ENCODE measurements at regions not wholly inside any gene's neighbourhood (a gene's known extent, or its start where the extent isn't known, plus 50 kb on each side); places are given as distances from the start of the nearest gene placed in this dataset.

DNA sequence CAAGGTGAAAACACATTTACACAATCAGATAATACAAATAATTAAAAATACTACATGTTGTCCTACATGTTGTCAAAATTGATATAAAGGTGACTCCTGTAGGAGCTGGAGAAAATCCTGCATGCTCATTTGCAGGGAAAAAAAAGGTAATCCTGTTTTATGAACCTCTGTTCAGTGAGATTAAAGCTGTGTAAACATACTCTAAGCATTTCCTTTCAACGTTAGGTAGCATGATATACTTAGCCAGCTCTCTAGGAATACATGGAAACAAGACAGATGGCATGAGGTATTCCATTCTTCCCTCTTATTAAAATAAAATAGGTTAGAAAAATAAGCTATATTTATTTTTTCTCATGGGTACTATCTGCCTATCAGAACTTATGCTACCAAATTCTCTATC, 635.7 kb upstream of the FLRT2 start:
- ChIA-PET CTCF (no interaction called here), POLR2A (no interaction called here)
- Mint-ChIP-seq H3K4me3 (no peak overlapping the region), H3K27me3 (ENCODE audit: low read depth) (no peaks in the 10 kb centered on the region; the same call in 1 of the 2 replicates), H3K9me3 (peaks cover 5% of the 10 kb centered on the region; the same call in 1 of the 2 replicates), H3K36me3 (no peaks in the 10 kb centered on the region), H3K4me1 (0 out of 2 replicates have a peak, but pooled peaks cover under 1% of the 10 kb centered on the region), H3K27ac (no peak overlapping the region)
- TF ChIP-seq, protein P1, sequence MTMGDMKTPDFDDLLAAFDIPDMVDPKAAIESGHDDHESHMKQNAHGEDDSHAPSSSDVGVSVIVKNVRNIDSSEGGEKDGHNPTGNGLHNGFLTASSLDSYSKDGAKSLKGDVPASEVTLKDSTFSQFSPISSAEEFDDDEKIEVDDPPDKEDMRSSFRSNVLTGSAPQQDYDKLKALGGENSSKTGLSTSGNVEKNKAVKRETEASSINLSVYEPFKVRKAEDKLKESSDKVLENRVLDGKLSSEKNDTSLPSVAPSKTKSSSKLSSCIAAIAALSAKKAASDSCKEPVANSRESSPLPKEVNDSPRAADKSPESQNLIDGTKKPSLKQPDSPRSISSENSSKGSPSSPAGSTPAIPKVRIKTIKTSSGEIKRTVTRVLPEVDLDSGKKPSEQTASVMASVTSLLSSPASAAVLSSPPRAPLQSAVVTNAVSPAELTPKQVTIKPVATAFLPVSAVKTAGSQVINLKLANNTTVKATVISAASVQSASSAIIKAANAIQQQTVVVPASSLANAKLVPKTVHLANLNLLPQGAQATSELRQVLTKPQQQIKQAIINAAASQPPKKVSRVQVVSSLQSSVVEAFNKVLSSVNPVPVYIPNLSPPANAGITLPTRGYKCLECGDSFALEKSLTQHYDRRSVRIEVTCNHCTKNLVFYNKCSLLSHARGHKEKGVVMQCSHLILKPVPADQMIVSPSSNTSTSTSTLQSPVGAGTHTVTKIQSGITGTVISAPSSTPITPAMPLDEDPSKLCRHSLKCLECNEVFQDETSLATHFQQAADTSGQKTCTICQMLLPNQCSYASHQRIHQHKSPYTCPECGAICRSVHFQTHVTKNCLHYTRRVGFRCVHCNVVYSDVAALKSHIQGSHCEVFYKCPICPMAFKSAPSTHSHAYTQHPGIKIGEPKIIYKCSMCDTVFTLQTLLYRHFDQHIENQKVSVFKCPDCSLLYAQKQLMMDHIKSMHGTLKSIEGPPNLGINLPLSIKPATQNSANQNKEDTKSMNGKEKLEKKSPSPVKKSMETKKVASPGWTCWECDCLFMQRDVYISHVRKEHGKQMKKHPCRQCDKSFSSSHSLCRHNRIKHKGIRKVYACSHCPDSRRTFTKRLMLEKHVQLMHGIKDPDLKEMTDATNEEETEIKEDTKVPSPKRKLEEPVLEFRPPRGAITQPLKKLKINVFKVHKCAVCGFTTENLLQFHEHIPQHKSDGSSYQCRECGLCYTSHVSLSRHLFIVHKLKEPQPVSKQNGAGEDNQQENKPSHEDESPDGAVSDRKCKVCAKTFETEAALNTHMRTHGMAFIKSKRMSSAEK (CRISPR knock-in tag; IDR thresholded peaks at IDR 0.05; ENCODE audit: borderline replicate concordance): no peak
- TF ChIP-seq TEAD4 (CRISPR knock-in tag; IDR thresholded peaks at IDR 0.05): no peak
- TF ChIP-seq, protein P2, sequence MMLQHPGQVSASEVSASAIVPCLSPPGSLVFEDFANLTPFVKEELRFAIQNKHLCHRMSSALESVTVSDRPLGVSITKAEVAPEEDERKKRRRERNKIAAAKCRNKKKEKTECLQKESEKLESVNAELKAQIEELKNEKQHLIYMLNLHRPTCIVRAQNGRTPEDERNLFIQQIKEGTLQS (CRISPR knock-in tag; conservative IDR thresholded peaks at IDR 0.05): no peak
- no peak for DNase-seq (ENCODE audit: low spot score)
- ATAC-seq: no peak

DNA sequence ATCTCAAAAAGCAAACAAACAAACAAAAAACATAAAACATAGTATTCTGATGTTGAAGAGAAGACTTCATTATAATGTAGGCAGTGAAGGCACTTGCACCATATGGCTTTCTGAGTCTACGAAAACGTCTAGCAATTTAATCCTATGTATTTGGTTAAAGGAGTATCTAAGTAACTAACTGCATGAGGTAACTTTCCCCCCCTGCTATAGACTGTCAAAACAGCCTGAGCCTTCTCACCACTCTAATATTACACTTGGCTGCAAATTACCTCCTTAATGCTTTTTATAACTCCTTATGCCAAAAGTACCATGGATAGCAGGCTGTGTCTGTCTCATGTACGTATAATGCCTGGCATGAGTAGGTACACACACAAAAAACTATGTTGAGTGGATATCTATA, 607.6 kb upstream of the FLRT2 start:
- ChIA-PET CTCF (no interaction called here), POLR2A (no interaction called here)
- H3K9me3 Mint-ChIP-seq: no peaks in the 10 kb centered on the region
- H3K4me3 Mint-ChIP-seq: no peak overlapping the region
- no peaks in the 10 kb centered on the region for H3K36me3 Mint-ChIP-seq
- no peak for DNase-seq (ENCODE audit: low spot score)
- no peaks in the 10 kb centered on the region for H3K27me3 Mint-ChIP-seq (ENCODE audit: low read depth)
- ATAC-seq: no peak
- H3K4me1 Mint-ChIP-seq: no peaks in the 10 kb centered on the region
- H3K27ac Mint-ChIP-seq: no peak overlapping the region
- TF ChIP-seq, protein P2 (CRISPR knock-in tag; conservative IDR thresholded peaks at IDR 0.05): no peak
- TF ChIP-seq, protein P3, sequence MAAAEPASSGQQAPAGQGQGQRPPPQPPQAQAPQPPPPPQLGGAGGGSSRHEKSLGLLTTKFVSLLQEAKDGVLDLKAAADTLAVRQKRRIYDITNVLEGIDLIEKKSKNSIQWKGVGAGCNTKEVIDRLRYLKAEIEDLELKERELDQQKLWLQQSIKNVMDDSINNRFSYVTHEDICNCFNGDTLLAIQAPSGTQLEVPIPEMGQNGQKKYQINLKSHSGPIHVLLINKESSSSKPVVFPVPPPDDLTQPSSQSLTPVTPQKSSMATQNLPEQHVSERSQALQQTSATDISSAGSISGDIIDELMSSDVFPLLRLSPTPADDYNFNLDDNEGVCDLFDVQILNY (CRISPR knock-in tag; IDR thresholded peaks at IDR 0.05): no peak
- no peak for TF ChIP-seq NFE2L1 (CRISPR knock-in tag; IDR thresholded peaks at IDR 0.05)
- TF ChIP-seq, protein P4, sequence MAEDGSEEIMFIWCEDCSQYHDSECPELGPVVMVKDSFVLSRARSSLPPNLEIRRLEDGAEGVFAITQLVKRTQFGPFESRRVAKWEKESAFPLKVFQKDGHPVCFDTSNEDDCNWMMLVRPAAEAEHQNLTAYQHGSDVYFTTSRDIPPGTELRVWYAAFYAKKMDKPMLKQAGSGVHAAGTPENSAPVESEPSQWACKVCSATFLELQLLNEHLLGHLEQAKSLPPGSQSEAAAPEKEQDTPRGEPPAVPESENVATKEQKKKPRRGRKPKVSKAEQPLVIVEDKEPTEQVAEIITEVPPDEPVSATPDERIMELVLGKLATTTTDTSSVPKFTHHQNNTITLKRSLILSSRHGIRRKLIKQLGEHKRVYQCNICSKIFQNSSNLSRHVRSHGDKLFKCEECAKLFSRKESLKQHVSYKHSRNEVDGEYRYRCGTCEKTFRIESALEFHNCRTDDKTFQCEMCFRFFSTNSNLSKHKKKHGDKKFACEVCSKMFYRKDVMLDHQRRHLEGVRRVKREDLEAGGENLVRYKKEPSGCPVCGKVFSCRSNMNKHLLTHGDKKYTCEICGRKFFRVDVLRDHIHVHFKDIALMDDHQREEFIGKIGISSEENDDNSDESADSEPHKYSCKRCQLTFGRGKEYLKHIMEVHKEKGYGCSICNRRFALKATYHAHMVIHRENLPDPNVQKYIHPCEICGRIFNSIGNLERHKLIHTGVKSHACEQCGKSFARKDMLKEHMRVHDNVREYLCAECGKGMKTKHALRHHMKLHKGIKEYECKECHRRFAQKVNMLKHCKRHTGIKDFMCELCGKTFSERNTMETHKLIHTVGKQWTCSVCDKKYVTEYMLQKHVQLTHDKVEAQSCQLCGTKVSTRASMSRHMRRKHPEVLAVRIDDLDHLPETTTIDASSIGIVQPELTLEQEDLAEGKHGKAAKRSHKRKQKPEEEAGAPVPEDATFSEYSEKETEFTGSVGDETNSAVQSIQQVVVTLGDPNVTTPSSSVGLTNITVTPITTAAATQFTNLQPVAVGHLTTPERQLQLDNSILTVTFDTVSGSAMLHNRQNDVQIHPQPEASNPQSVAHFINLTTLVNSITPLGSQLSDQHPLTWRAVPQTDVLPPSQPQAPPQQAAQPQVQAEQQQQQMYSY (CRISPR knock-in tag; IDR thresholded peaks at IDR 0.05): no peak

DNA sequence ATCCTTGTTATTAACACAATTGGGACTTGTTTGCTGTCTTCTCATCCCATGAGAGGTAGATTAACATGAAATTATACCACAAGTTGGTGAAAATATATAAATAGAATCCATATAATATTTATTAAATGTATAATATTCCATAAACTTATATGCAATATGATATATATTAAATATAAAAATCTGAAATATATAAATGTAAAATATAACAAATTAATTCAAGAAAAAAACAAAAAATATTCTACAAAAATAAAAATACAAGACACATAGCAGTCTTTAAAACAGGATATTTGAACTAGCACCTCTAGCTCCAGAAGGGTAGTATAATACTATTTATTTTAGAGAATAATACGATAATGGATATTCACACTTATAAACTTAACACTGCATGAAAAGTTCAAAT, 603.3 kb upstream of the FLRT2 start:
- no peak for ATAC-seq
- no peaks in the 10 kb centered on the region for H3K36me3 Mint-ChIP-seq

More for the DNA sequence above, 603.3 kb upstream of the FLRT2 start:
- Mint-ChIP-seq H3K9me3 (no peaks in the 10 kb centered on the region), H3K4me1 (no peaks in the 10 kb centered on the region), H3K27me3 (ENCODE audit: low read depth) (no peaks in the 10 kb centered on the region), H3K4me3 (no peak overlapping the region), H3K27ac (no peak overlapping the region)
- CTCF ChIA-PET: no interaction called here
- POLR2A ChIA-PET: no interaction called here
- no peak for DNase-seq (ENCODE audit: low spot score)
- TF ChIP-seq, protein P5, sequence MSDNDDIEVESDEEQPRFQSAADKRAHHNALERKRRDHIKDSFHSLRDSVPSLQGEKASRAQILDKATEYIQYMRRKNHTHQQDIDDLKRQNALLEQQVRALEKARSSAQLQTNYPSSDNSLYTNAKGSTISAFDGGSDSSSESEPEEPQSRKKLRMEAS (CRISPR knock-in tag; IDR thresholded peaks at IDR 0.05): no peak
- TF ChIP-seq, protein P6, sequence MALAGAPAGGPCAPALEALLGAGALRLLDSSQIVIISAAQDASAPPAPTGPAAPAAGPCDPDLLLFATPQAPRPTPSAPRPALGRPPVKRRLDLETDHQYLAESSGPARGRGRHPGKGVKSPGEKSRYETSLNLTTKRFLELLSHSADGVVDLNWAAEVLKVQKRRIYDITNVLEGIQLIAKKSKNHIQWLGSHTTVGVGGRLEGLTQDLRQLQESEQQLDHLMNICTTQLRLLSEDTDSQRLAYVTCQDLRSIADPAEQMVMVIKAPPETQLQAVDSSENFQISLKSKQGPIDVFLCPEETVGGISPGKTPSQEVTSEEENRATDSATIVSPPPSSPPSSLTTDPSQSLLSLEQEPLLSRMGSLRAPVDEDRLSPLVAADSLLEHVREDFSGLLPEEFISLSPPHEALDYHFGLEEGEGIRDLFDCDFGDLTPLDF (CRISPR knock-in tag; IDR thresholded peaks at IDR 0.05): no peak
- peak; percentile 97 for TF ChIP-seq HMGA2 (CRISPR knock-in tag; IDR thresholded peaks at IDR 0.05)

Measured in WTC11 (cell line).